GM23338 (cell line): ENCODE measurements at regions not wholly inside any gene's neighbourhood (a gene's known extent, or its start where the extent isn't known, plus 50 kb on each side); places are given as distances from the start of the nearest gene placed in this dataset.

ENCODE experiments used
- ATAC-seq: fragments of 200-7000 bp; cut with Tn5 transposase; 3 replicates; pipeline ENCODE4 v1.9.1; 2020
- DNase-seq: peaks from one replicate; pipeline ENCODE4 v3.0.0-alpha.2; 2015; ENCODE audit warnings: low spot score
- H2AFZ ChIP-seq: fragments of 200-600 bp; sonication (generic); 2 replicates; pipeline ENCODE4 v1.8.0; 2016; ENCODE audit warnings: antibody characterized with exemption, mild to moderate bottlenecking, moderate library complexity
- H3F3A ChIP-seq: fragments of 200-600 bp; sonication (generic); replicated peaks from 2 replicates; pipeline ENCODE4 v1.8.0; 2017; ENCODE audit warnings: antibody characterized with exemption, mixed run types, low read depth
- H3K27ac ChIP-seq: fragments of 200-600 bp; sonication (generic); 2 replicates; pipeline ENCODE4 v1.6.1; 2016; ENCODE audit warnings: low read depth
- H3K27me3 ChIP-seq: fragments of 200-600 bp; sonication (generic); 2 replicates; pipeline ENCODE4 v1.8.0; 2016; ENCODE audit warnings: mild to moderate bottlenecking, mixed run types, moderate library complexity; ENCODE audit not compliant: insufficient read depth
- H3K36me3 ChIP-seq: fragments of 200-600 bp; sonication (generic); 2 replicates; pipeline ENCODE4 v1.8.0; 2016; ENCODE audit warnings: mild to moderate bottlenecking; ENCODE audit not compliant: insufficient read depth
- H3K4me1 ChIP-seq: fragments of 200-600 bp; sonication (generic); 2 replicates; pipeline ENCODE4 v1.8.0; 2016; ENCODE audit warnings: mild to moderate bottlenecking, moderate library complexity; ENCODE audit not compliant: insufficient read depth
- H3K4me2 ChIP-seq: fragments of 200-600 bp; sonication (generic); 2 replicates; pipeline ENCODE4 v1.7.1; 2017; ENCODE audit warnings: mixed run types
- H3K4me3 ChIP-seq: fragments of 200-600 bp; sonication (generic); 2 replicates; pipeline ENCODE4 v1.6.1; 2016; ENCODE audit warnings: mixed run types
- H3K79me2 ChIP-seq: fragments of 200-600 bp; sonication (generic); replicated peaks from 2 replicates; pipeline ENCODE4 v1.8.0; 2017; ENCODE audit warnings: mild to moderate bottlenecking; ENCODE audit not compliant: insufficient read depth
- H3K9me2 ChIP-seq: fragments of 200-600 bp; sonication (generic); 2 replicates; pipeline ENCODE4 v1.8.0; 2017; ENCODE audit not compliant: insufficient read depth
- H4K20me1 ChIP-seq: fragments of 200-600 bp; sonication (generic); replicated peaks from 2 replicates; pipeline ENCODE4 v1.8.0; 2017; ENCODE audit warnings: mild to moderate bottlenecking; ENCODE audit not compliant: insufficient read depth
- H3K27ac Mint-ChIP-seq: 2 replicates; pipeline ENCODE4 v1.8.0; 2020; ENCODE audit warnings: inconsistent platforms, mild to moderate bottlenecking, moderate library complexity, mixed read lengths
- H3K27me3 Mint-ChIP-seq: 3 replicates; pipeline ENCODE4 v1.8.0; 2022; ENCODE audit warnings: low read depth, mild to moderate bottlenecking, moderate library complexity, mixed read lengths, inconsistent platforms; ENCODE audit not compliant: insufficient read depth, poor library complexity
- H3K36me3 Mint-ChIP-seq: 3 replicates; pipeline ENCODE4 v1.8.0; 2021; ENCODE audit warnings: low read depth, mild to moderate bottlenecking, inconsistent platforms, moderate library complexity, mixed read lengths
- H3K4me1 Mint-ChIP-seq: 3 replicates; pipeline ENCODE4 v1.8.0; 2020; ENCODE audit warnings: mild to moderate bottlenecking, inconsistent platforms, mixed read lengths
- H3K4me3 Mint-ChIP-seq: 3 replicates; pipeline ENCODE4 v1.8.0; 2021; ENCODE audit warnings: moderate library complexity, mild to moderate bottlenecking, inconsistent platforms, mixed read lengths
- H3K9me3 Mint-ChIP-seq: 3 replicates; pipeline ENCODE4 v1.8.0; 2020; ENCODE audit warnings: moderate library complexity, mild to moderate bottlenecking, inconsistent platforms, mixed read lengths
- ETS1 ChIP-seq: IDR thresholded peaks from 2 replicates; pipeline ENCODE4 v1.6.1; 2016; ENCODE audit warnings: antibody characterized with exemption
- EZH2 ChIP-seq: fragments of 200-600 bp; sonication (generic); IDR thresholded peaks from one replicate; pipeline ENCODE4 v1.8.0; 2017; ENCODE audit warnings: antibody characterized with exemption, mild to moderate bottlenecking, low read depth; ENCODE audit not compliant: unreplicated experiment
- JUNB ChIP-seq: IDR thresholded peaks from one replicate; pipeline ENCODE4 v1.6.1; 2016; ENCODE audit warnings: antibody characterized with exemption; ENCODE audit not compliant: unreplicated experiment
- NANOG ChIP-seq: IDR thresholded peaks from 2 replicates; pipeline ENCODE4 v1.6.1; 2016; ENCODE audit warnings: antibody characterized with exemption, borderline replicate concordance
- POLR2AphosphoS5 ChIP-seq: IDR thresholded peaks from 2 replicates; pipeline ENCODE4 v1.6.1; 2016; ENCODE audit warnings: antibody characterized with exemption, low read depth
- ZNF331 ChIP-seq: fragments of 250-450 bp; sonication (Bioruptor Pico); IDR thresholded peaks from 2 replicates; pipeline ENCODE4 v1.5.0; 2020; ENCODE audit warnings: low read depth, mild to moderate bottlenecking, moderate library complexity
- ZNF462 ChIP-seq: fragments of 250-450 bp; sonication (Bioruptor Pico); IDR thresholded peaks from 2 replicates; pipeline ENCODE4 v1.5.0; 2020; ENCODE audit warnings: mild to moderate bottlenecking, moderate library complexity

- no peak for ATAC-seq
- no peaks in the 10 kb centered on the region for H3K4me1 Mint-ChIP-seq
- no peaks in the 10 kb centered on the region for H3F3A ChIP-seq
- TF ChIP-seq ZNF462 (CRISPR knock-in tag): no peak
- no peak for TF ChIP-seq ETS1
- no peak for TF ChIP-seq NANOG
- no peak overlapping the region for H3K4me2 ChIP-seq
- H3K9me3 Mint-ChIP-seq: no peaks in the 10 kb centered on the region
- peaks cover 2% of the 10 kb centered on the region for H3K27me3 Mint-ChIP-seq
- no peaks in the 10 kb centered on the region for H3K9me2 ChIP-seq
- H3K4me1 ChIP-seq: no peaks in the 10 kb centered on the region
- no peaks in the 10 kb centered on the region for H3K36me3 ChIP-seq
- H3K4me3 ChIP-seq: no peak overlapping the region
- no peak overlapping the region for H3K4me3 Mint-ChIP-seq
- H3K27ac Mint-ChIP-seq: no peak overlapping the region
- no peaks in the 10 kb centered on the region for H4K20me1 ChIP-seq
- H3K79me2 ChIP-seq: no peaks in the 10 kb centered on the region
- peak overlapping the region; percentile 83 for H2AFZ ChIP-seq
- no peak for DNase-seq
- H3K36me3 Mint-ChIP-seq: no peaks in the 10 kb centered on the region
- no peaks in the 10 kb centered on the region for H3K27me3 ChIP-seq
- H3K27ac ChIP-seq: no peak overlapping the region
Observed at GRCh38 chr6:148287623-148288333, 54.9 kb upstream of the SASH1 start.

GRCh38 chr6:148288541-148288940 lies 54.1 kb upstream of the SASH1 start:
- Mint-ChIP-seq H3K9me3 (no peaks in the 10 kb centered on the region), H3K27ac (no peak overlapping the region), H3K27me3 (peaks cover 4% of the 10 kb centered on the region), H3K36me3 (no peaks in the 10 kb centered on the region), H3K4me3 (no peak overlapping the region), H3K4me1 (no peaks in the 10 kb centered on the region)
- peak overlapping the region; percentile 66; the same call in 1 of the 2 replicates for H2AFZ ChIP-seq
- TF ChIP-seq POLR2AphosphoS5 (no peak), JUNB (no peak), EZH2 (no peak), ETS1 (no peak), ZNF331 (CRISPR knock-in tag) (no peak)
- DNase-seq: no peak
- no peaks in the 10 kb centered on the region for H3K36me3 ChIP-seq
- H3F3A ChIP-seq: no peaks in the 10 kb centered on the region
- ATAC-seq: no peak
- H4K20me1 ChIP-seq: no peaks in the 10 kb centered on the region
- H3K27me3 ChIP-seq: no peaks in the 10 kb centered on the region
- no peaks in the 10 kb centered on the region for H3K9me2 ChIP-seq
- no peaks in the 10 kb centered on the region for H3K79me2 ChIP-seq
- no peaks in the 10 kb centered on the region for H3K4me1 ChIP-seq
- no peak overlapping the region for H3K4me2 ChIP-seq
- no peak overlapping the region for H3K4me3 ChIP-seq
- H3K27ac ChIP-seq: no peak overlapping the region; the same call in 1 of the 2 replicates
